NT2/D1 (cell line): ENCODE measurements at regions not wholly inside any gene's neighbourhood (a gene's known extent, or its start where the extent isn't known, plus 50 kb on each side); places are given as distances from the start of the nearest gene placed in this dataset.

Source experiments
- DNase-seq: peaks from one replicate; pipeline ENCODE4 v3.0.0-alpha.2; 2011; ENCODE audit warnings: low read depth, low spot score
- H3K27me3 ChIP-seq: 2 replicates; pipeline ENCODE4 v1.6.0; 2011; ENCODE audit warnings: mild to moderate bottlenecking; ENCODE audit not compliant: insufficient read length, insufficient read depth
- H3K36me3 ChIP-seq: 2 replicates; pipeline ENCODE4 v1.6.1; 2011; ENCODE audit warnings: mild to moderate bottlenecking, low read length, mixed read lengths; ENCODE audit not compliant: insufficient read depth, insufficient read length
- H3K4me1 ChIP-seq: 2 replicates; pipeline ENCODE4 v1.5.1; 2011; ENCODE audit not compliant: insufficient read depth, insufficient read length
- H3K4me3 ChIP-seq: 2 replicates; pipeline ENCODE4 v1.5.1; 2011; ENCODE audit warnings: low read depth; ENCODE audit not compliant: insufficient read length
- H3K9ac ChIP-seq: 2 replicates; pipeline ENCODE4 v1.6.0; 2011; ENCODE audit warnings: low read depth; ENCODE audit not compliant: insufficient read length
- H3K9me3 ChIP-seq: 2 replicates; pipeline ENCODE4 v1.5.1; 2011; ENCODE audit warnings: mild to moderate bottlenecking, low read length; ENCODE audit not compliant: insufficient read depth
- SUZ12 ChIP-seq: IDR thresholded peaks from 2 replicates; pipeline ENCODE4 v1.6.1; 2011; ENCODE audit not compliant: insufficient read length, insufficient read depth; ENCODE audit errors: extremely low read depth
- YY1 ChIP-seq: IDR thresholded peaks from 2 replicates; pipeline ENCODE4 v1.6.1; 2011; ENCODE audit not compliant: insufficient read length, insufficient read depth
- ZNF274 ChIP-seq: IDR thresholded peaks from 2 replicates; pipeline ENCODE4 v1.6.1; 2011; ENCODE audit warnings: mild to moderate bottlenecking, low read depth, low read length

GRCh38 chr2:67839242-67839641, 223.6 kb downstream of the C1D start:
- no peaks in the 10 kb centered on the region for H3K27me3 ChIP-seq
- TF ChIP-seq ZNF274 (no peak), SUZ12 (no peak)
- H3K9ac ChIP-seq, result no peak overlapping the region
- H3K4me1 ChIP-seq, result no peaks in the 10 kb centered on the region
- H3K36me3 ChIP-seq, result no peaks in the 10 kb centered on the region
- no peak overlapping the region for H3K4me3 ChIP-seq
- no peaks in the 10 kb centered on the region for H3K9me3 ChIP-seq
- no peak for DNase-seq

- Histone ChIP-seq H3K9ac (no peak overlapping the region), H3K36me3 (no peaks in the 10 kb centered on the region), H3K27me3 (no peaks in the 10 kb centered on the region), H3K4me3 (no peak overlapping the region), H3K9me3 (no peaks in the 10 kb centered on the region), H3K4me1 (no peaks in the 10 kb centered on the region)
- TF ChIP-seq SUZ12, result no peak
- TF ChIP-seq YY1, result no peak
- TF ChIP-seq ZNF274, result no peak
- DNase-seq, result no peak
Measured at GRCh38 chr2:67839668-67840067, 223.1 kb downstream of the C1D start.

GRCh38 chr2:67840460-67841068, 222.2 kb downstream of the C1D start:
- Histone ChIP-seq H3K9ac (no peak overlapping the region), H3K27me3 (no peaks in the 10 kb centered on the region)
- peak; percentile 32 for DNase-seq

GRCh38 chr2:67841711-67842110, 221.1 kb downstream of the C1D start:
- Histone ChIP-seq H3K9me3 (no peaks in the 10 kb centered on the region), H3K9ac (no peak overlapping the region), H3K4me1 (no peaks in the 10 kb centered on the region), H3K4me3 (no peak overlapping the region), H3K36me3 (no peaks in the 10 kb centered on the region), H3K27me3 (no peaks in the 10 kb centered on the region)
- no peak for DNase-seq
- TF ChIP-seq YY1 (no peak), ZNF274 (no peak)

More at GRCh38 chr2:67840460-67841068, 222.2 kb downstream of the C1D start:
- H3K9me3 ChIP-seq, result no peaks in the 10 kb centered on the region
- no peaks in the 10 kb centered on the region for H3K36me3 ChIP-seq
- no peak overlapping the region for H3K4me3 ChIP-seq
- no peaks in the 10 kb centered on the region for H3K4me1 ChIP-seq
- TF ChIP-seq SUZ12 (no peak), ZNF274 (no peak), YY1 (no peak)

- Histone ChIP-seq H3K9me3 (no peaks in the 10 kb centered on the region), H3K36me3 (no peaks in the 10 kb centered on the region), H3K4me1 (no peaks in the 10 kb centered on the region), H3K4me3 (no peak overlapping the region), H3K27me3 (no peaks in the 10 kb centered on the region), H3K9ac (no peak overlapping the region)
- TF ChIP-seq ZNF274, result no peak
- no peak for TF ChIP-seq YY1
- TF ChIP-seq SUZ12, result no peak
- DNase-seq, result no peak
Measured at GRCh38 chr2:67842375-67842959, 220.3 kb downstream of the C1D start.

- Histone ChIP-seq H3K4me1 (no peaks in the 10 kb centered on the region), H3K9ac (no peak overlapping the region), H3K9me3 (no peaks in the 10 kb centered on the region), H3K4me3 (no peak overlapping the region), H3K27me3 (no peaks in the 10 kb centered on the region), H3K36me3 (no peaks in the 10 kb centered on the region)
- no peak for DNase-seq
- TF ChIP-seq ZNF274 (no peak), YY1 (no peak), SUZ12 (no peak)
Measured at GRCh38 chr2:67844024-67844540, 218.7 kb downstream of the C1D start.

GRCh38 chr2:67845621-67846369, 217.0 kb downstream of the C1D start:
- TF ChIP-seq YY1 (no peak), ZNF274 (no peak), SUZ12 (no peak)
- no peak for DNase-seq
- Histone ChIP-seq H3K36me3 (no peaks in the 10 kb centered on the region), H3K9me3 (no peaks in the 10 kb centered on the region), H3K9ac (no peak overlapping the region), H3K4me3 (no peak overlapping the region), H3K4me1 (no peaks in the 10 kb centered on the region), H3K27me3 (no peaks in the 10 kb centered on the region)
